ENCODE measurements at regions not wholly inside any gene's neighbourhood (a gene's known extent, or its start where the extent isn't known, plus 50 kb on each side); places are given as distances from the start of the nearest gene placed in this dataset.
"Not testable (repeated sequence)": the region's sequence is repeated elsewhere in the genome, so short reads cannot be mapped to it uniquely, and the experiment has no call there.

- no peak for DNase-seq
Observed at GRCh38 chr3:178318941-178319816, 217.1 kb upstream of the KCNMB2 start.

GRCh38 chr3:178320456-178321351, 215.5 kb upstream of the KCNMB2 start:
- DNase-seq = no peak

GRCh38 chr3:178324356-178324755, 211.9 kb upstream of the KCNMB2 start:
- DNase-seq = no peak

GRCh38 chr3:178325330-178325729, 210.9 kb upstream of the KCNMB2 start:
- DNase-seq = peak in 2 of 4 experiments; percentile 32 to 39

GRCh38 chr3:178329936-178330335, 206.3 kb upstream of the KCNMB2 start:
- no peak for DNase-seq

- DNase-seq = no peak
Observed at GRCh38 chr3:178334239-178334638, 202.0 kb upstream of the KCNMB2 start.

- DNase-seq = no peak
Observed at GRCh38 chr3:178336336-178336735, 199.9 kb upstream of the KCNMB2 start.

GRCh38 chr3:178340506-178340905, 195.7 kb upstream of the KCNMB2 start:
- no peak for DNase-seq

- no peak for DNase-seq
Observed at GRCh38 chr3:178341636-178342035, 194.6 kb upstream of the KCNMB2 start.

- DNase-seq = no peak
Observed at GRCh38 chr3:178342111-178342510, 194.1 kb upstream of the KCNMB2 start.

GRCh38 chr3:178343433-178344038, 192.7 kb upstream of the KCNMB2 start:
- no peak for DNase-seq

GRCh38 chr3:178345944-178346343, 190.3 kb upstream of the KCNMB2 start:
- no peak for DNase-seq

GRCh38 chr3:178348561-178349217, 187.5 kb upstream of the KCNMB2 start:
- DNase-seq = not testable (repeated sequence)

- not testable (repeated sequence) for DNase-seq
Observed at GRCh38 chr3:178349218-178349596, 187.0 kb upstream of the KCNMB2 start.

GRCh38 chr3:178350763-178351162, 185.5 kb upstream of the KCNMB2 start:
- DNase-seq = no peak

- DNase-seq = no peak
Observed at GRCh38 chr3:178352326-178353005, 183.8 kb upstream of the KCNMB2 start.

- no peak for DNase-seq
Observed at GRCh38 chr3:178353006-178353694, 183.1 kb upstream of the KCNMB2 start.

GRCh38 chr3:178359728-178360127, 176.5 kb upstream of the KCNMB2 start:
- DNase-seq = no peak

- DNase-seq = not testable (repeated sequence)
Observed at GRCh38 chr3:178363048-178363447, 173.2 kb upstream of the KCNMB2 start.

- DNase-seq = no peak
Observed at GRCh38 chr3:178367817-178368617, 168.2 kb upstream of the KCNMB2 start.
